ENCODE measurements at regions not wholly inside any gene's neighbourhood (a gene's known extent, or its start where the extent isn't known, plus 50 kb on each side); places are given as distances from the start of the nearest gene placed in this dataset.

DNA sequence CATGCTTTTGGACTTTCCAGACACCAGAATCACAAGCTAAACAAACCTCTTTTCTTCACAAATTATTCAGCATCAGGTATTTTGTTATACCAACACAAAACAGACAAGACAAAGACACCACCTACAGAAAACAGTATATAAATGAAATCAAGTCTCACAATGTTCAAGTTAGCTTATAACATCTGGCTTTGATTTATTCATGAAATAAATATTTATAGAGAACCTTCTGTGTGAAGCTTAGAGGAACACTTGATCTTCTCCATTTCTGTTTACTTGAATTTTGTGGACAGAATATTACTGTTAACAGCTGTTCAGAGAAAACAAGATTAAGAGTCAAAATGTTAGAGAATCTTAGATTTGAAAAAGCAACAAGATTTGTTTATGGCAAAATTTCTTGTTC is 137.4 kb upstream of the PRR16 start:
- no peak for TF ChIP-seq CTCF (IDR thresholded peaks at IDR 0.05)
- no peak for TF ChIP-seq POLR2AphosphoS5 (IDR thresholded peaks at IDR 0.05; ENCODE audit: insufficient read depth in 1 of 2, low read depth in 1 of 2)
